Heart left ventricle (tissue), 16 donors: ENCODE measurements at regions not wholly inside any gene's neighbourhood (a gene's known extent, or its start where the extent isn't known, plus 50 kb on each side); places are given as distances from the start of the nearest gene placed in this dataset.

Experiments used
- ATAC-seq, 4 donors: fragments of 200-7000 bp; cut with Tn5 transposase; one replicate each; pipeline ENCODE4 v1.9.1; 2020 to 2022; ENCODE audit warnings: moderate library complexity in 4 of 4, mild to moderate bottlenecking in 3 of 4, moderate number of reproducible peaks in 1 of 4
- DNase-seq, 5 donors: peaks; one replicate each; pipeline ENCODE4 v3.0.0-alpha.2; 2020
- H3K27ac ChIP-seq, 12 donors: fragments of 200-600 bp; sonication (generic) in 4 of 12; one replicate each; pipeline versions ENCODE4 v1.5.0 to v1.8.0; 2016 to 2022; ENCODE audit warnings: mild to moderate bottlenecking in 2 of 12
- H3K27me3 ChIP-seq, 9 donors: fragments of 200-600 bp; sonication (generic) in 2 of 9; one replicate each; pipeline versions ENCODE4 v1.5.1 to v1.8.0; 2016 to 2022; ENCODE audit warnings: mild to moderate bottlenecking in 3 of 9
- H3K36me3 ChIP-seq, 9 donors: fragments of 200-600 bp; sonication (generic) in 2 of 9; one replicate each; pipeline versions ENCODE4 v1.5.0 to v1.8.0; 2018 to 2022; ENCODE audit warnings: mild to moderate bottlenecking in 2 of 9
- H3K4me1 ChIP-seq, 12 donors: fragments of 200-600 bp; sonication (generic) in 4 of 12; one replicate each; pipeline versions ENCODE4 v1.5.0 to v1.8.0; 2016 to 2022; ENCODE audit warnings: mild to moderate bottlenecking in 3 of 12
- H3K4me3 ChIP-seq, 12 donors: fragments of 200-600 bp; sonication (generic) in 4 of 12; one replicate each; pipeline versions ENCODE4 v1.5.0 to v1.8.0; 2017 to 2022; ENCODE audit warnings: mild to moderate bottlenecking in 9 of 12, moderate library complexity in 4 of 12
- H3K9me3 ChIP-seq, 12 donors: fragments of 200-600 bp; sonication (generic) in 4 of 12; one replicate each; pipeline versions ENCODE4 v1.5.0 to v1.8.0; 2016 to 2022; ENCODE audit warnings: mild to moderate bottlenecking in 1 of 12
- CTCF ChIP-seq, 12 donors: fragments of 200-600 bp; sonication (generic) in 4 of 12; IDR thresholded peaks; one replicate each; pipeline versions ENCODE4 v1.5.0 to v1.8.0; 2018 to 2022; ENCODE audit warnings: antibody characterized with exemption in 12 of 12, mild to moderate bottlenecking in 5 of 12
- POLR2A ChIP-seq, 2 donors: fragments of 450-650 bp; IDR thresholded peaks; one replicate each; pipeline ENCODE4 v1.6.1; 2017; ENCODE audit warnings: antibody characterized with exemption in 2 of 2, mild to moderate bottlenecking in 2 of 2, moderate library complexity in 2 of 2
- WGBS, 4 donors: extraction: QIAGEN DNeasy Blood & Tissue Kit in 2 of 4; methylation state at CpG; one replicate each; pipeline versions ENCODE4 v1.1.5 to v1.1.7; 2013 to 2018; 5-methylcytosine and 5-hydroxymethylcytosine counted together
- intact Hi-C, 10 donors: fragments of 100-400 bp; cut with DNase I; formaldehyde crosslinking; loops; one replicate each; pipeline versions ENCODE4 v1.11.1 to v1.14.2; 2022
- donor health status: ischemic (EF 13 %, LVEDD 7.1; RV severe dilation, severe dysfunction).
- donor health status: healthy with polysubstance abuse.
- donor health status: DM: no; HTN: yes; CAD: no.
- donor health status: DM: no; HTN: no; CAD: no.
- donor health status: ischemic (EF 25% LVEDD 6.9; RV normal size, moderate dysfunction).
- donor health status: ischemic (EF 25% LVEDD 5.7; RV mildly dilated, moderate dysfunction).
- donor health status: healthy.
- donor health status: DM: yes; HTN: yes; CAD: no.
- donor health status: ischemic (EF 35%, LVEDD 5.7; RV mildly dilated, moderate dysfunction).
- donor health status: nonischemic (EF 11% LVEDD 7.7; RV severe dilation, severe dysfunction).
- donor health status: DM: yes; HTN: yes; CAD: no.
- donor health status: PGD.
- donor health status: ischemic (EF 29% LVEDD 5.4; RV normal size, mild dysfunction).
- donor health status: nonischemic (EF 23%, LVEDD 6.1; RV moderate dilation, normal function).

DNA sequence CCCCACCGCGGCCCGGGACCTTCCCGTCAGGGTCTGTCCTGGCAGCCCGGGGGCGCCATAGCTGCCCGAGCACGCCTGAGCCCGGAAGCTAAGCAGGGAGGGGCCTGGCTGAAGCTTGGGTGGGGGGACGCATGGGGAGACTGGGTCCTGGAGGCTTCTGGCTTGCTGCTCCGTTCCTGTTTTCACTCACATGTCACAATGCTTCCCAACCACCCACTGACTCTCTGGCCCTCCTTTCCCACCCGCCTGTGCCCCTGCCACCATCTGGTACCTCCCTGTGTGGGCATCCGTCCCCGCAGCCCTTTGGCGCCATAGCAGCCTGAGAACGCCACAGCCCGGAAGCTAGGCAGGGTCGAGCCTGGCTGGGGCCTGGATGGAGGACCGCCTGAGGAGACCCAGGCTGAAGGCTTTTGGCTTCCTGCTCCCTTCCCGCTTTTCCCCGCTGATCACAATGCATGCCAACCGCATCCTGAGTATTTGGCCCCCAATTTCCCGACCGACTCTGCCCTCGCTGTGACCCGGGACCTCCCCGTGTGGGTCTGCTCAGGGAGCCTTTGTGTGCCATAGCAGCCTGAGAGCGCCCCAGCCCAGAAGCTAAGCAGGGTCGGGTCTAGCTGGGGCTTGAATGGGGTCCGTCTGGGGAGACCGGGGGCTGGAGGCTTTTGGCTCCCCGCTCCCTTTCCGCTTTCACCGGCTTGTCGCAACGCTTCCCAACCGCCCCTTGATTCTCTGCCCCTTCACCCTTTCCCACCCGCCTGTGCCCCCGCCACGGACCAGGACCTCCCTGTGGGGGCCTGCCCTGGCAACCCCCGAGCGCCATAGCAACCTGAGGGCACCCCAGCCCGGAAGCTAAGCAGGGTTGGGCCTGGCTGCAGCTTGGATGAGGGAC lies 2290.1 kb downstream of the TP53TG3F start:
- 90 to 91% (median 90%) methylated on average over 35 to 43 of the region's 43 CpGs for WGBS, 4 donors
- Histone ChIP-seq H3K9me3 (peaks cover 0 to 24% (median 0%) of the 10 kb centered on the region in 12 donors), H3K36me3 (no peaks in the 10 kb centered on the region), H3K4me1 (no peaks in the 10 kb centered on the region), H3K27ac (no peak overlapping the region), H3K27me3 (peaks cover 0 to 6% (median 0%) of the 10 kb centered on the region in 9 donors), H3K4me3 (no peak overlapping the region)
- no peak for ATAC-seq
- intact Hi-C loops = loop anchor here in 1 of 10 donors (10.0 kb wide), 1 partner anchor 55 kb away; no protein-coding TSS in a partner anchor
- TF ChIP-seq CTCF (IDR thresholded peaks at IDR 0.05) = no peak
- TF ChIP-seq POLR2A (IDR thresholded peaks at IDR 0.05) = no peak
- no peak for DNase-seq

GRCh38 chr16:35750157-35750689 lies 2290.8 kb downstream of the TP53TG3F start:
- ATAC-seq (no peak), DNase-seq (no peak)
- Histone ChIP-seq H3K9me3 (peaks cover 0 to 24% (median 0%) of the 10 kb centered on the region in 12 donors), H3K4me3 (no peak overlapping the region), H3K4me1 (no peaks in the 10 kb centered on the region), H3K27ac (no peak overlapping the region), H3K36me3 (no peaks in the 10 kb centered on the region), H3K27me3 (peaks cover 0 to 10% (median 0%) of the 10 kb centered on the region in 9 donors)
- intact Hi-C loops = loop anchor here in 1 of 10 donors (10.0 kb wide), 1 partner anchor 55 kb away; no protein-coding TSS in a partner anchor
- no peak for TF ChIP-seq POLR2A (IDR thresholded peaks at IDR 0.05)
- no peak for TF ChIP-seq CTCF (IDR thresholded peaks at IDR 0.05)
- WGBS, 4 donors = 79 to 87% (median 83%) methylated on average over 9 of the region's 9 CpGs

GRCh38 chr16:35750701-35751104 lies 2291.3 kb downstream of the TP53TG3F start:
- Histone ChIP-seq H3K27ac (no peak overlapping the region), H3K4me1 (no peaks in the 10 kb centered on the region), H3K36me3 (no peaks in the 10 kb centered on the region), H3K9me3 (peaks cover 0 to 28% (median 0%) of the 10 kb centered on the region in 12 donors), H3K4me3 (no peak overlapping the region), H3K27me3 (peaks cover 0 to 10% (median 0%) of the 10 kb centered on the region in 9 donors)
- no peak for DNase-seq
- intact Hi-C loops = loop anchor here in 1 of 10 donors (10.0 kb wide), 1 partner anchor 56 kb away; no protein-coding TSS in a partner anchor
- ATAC-seq = no peak
- TF ChIP-seq POLR2A (IDR thresholded peaks at IDR 0.05) (no peak), CTCF (IDR thresholded peaks at IDR 0.05) (no peak)
- WGBS, 4 donors = 86 to 91% (median 89%) methylated on average over 13 of the region's 13 CpGs
